IMR-90 (cell line): ENCODE measurements at regions not wholly inside any gene's neighbourhood (a gene's known extent, or its start where the extent isn't known, plus 50 kb on each side); places are given as distances from the start of the nearest gene placed in this dataset.

Experiments used
- ATAC-seq: fragments of 200-7000 bp; cut with Tn5 transposase; 2 replicates; pipeline ENCODE4 v1.9.1; 2020; ENCODE audit warnings: low read depth, mild to moderate bottlenecking, moderate library complexity
- BruUV-seq: library from RNA; stranded (reverse); fragments of 400-500 nt; replicated peaks from 2 replicates; lab custom pipeline; 2021; lab: Mats Ljungman, UMichigan
- CTCF ChIA-PET: fragments of 300-600 bp; formaldehyde crosslinking; extraction: SDS; loops from one replicate; lab custom pipeline; 2021; ENCODE audit warnings: antibody characterized with exemption; lab: Yijun Ruan, JAX
- POLR2A ChIA-PET: fragments of 300-600 bp; sonication (Branson Sonifier 250); formaldehyde crosslinking; loops from one replicate; lab custom pipeline; 2022; ENCODE audit warnings: antibody characterized with exemption; ENCODE audit not compliant: unreplicated experiment; lab: Charles Lee
- DNase-seq: peaks from one replicate; pipeline ENCODE4 v3.0.0; 2013
- H2AFZ ChIP-seq: replicated peaks from 2 replicates; pipeline ENCODE3; 2013; ENCODE audit warnings: low read length, mild to moderate bottlenecking; ENCODE audit not compliant: poor library complexity
- H2AK5ac ChIP-seq: 2 replicates; pipeline ENCODE4 v1.6.1; 2013; ENCODE audit warnings: low read depth, low read length, inconsistent platforms
- H2AK9ac ChIP-seq: replicated peaks from 2 replicates; pipeline ENCODE3; 2013; ENCODE audit warnings: mild to moderate bottlenecking, low read depth, low read length, moderate library complexity; ENCODE audit not compliant: poor library complexity
- H2BK120ac ChIP-seq: 2 replicates; pipeline ENCODE4 v1.6.1; 2013; ENCODE audit warnings: low read depth, low read length, inconsistent platforms
- H2BK15ac ChIP-seq: 3 replicates; pipeline ENCODE4 v1.6.1; 2013; ENCODE audit warnings: low read depth, low read length, inconsistent platforms
- H2BK20ac ChIP-seq: 2 replicates; pipeline ENCODE4 v1.6.1; 2013; ENCODE audit warnings: low read depth, mild to moderate bottlenecking, inconsistent platforms, low read length, moderate library complexity
- H2BK5ac ChIP-seq: 2 replicates; pipeline ENCODE4 v1.6.1; 2013; ENCODE audit warnings: mild to moderate bottlenecking, low read depth, low read length, inconsistent platforms; ENCODE audit not compliant: poor library complexity, severe bottlenecking
- H3K14ac ChIP-seq: replicated peaks from 2 replicates; pipeline ENCODE4 v1.6.1; 2013; ENCODE audit warnings: low read depth, low read length, inconsistent platforms
- H3K18ac ChIP-seq: 2 replicates; pipeline ENCODE4 v1.6.1; 2013; ENCODE audit warnings: low read depth, low read length, control low read depth
- H3K23ac ChIP-seq: 2 replicates; pipeline ENCODE4 v1.6.1; 2013; ENCODE audit warnings: low read depth, low read length, inconsistent platforms
- H3K27ac ChIP-seq: 2 replicates; pipeline ENCODE4 v1.5.1; 2013; ENCODE audit warnings: mild to moderate bottlenecking, control low read depth, low read length; ENCODE audit not compliant: insufficient read depth
- H3K27me3 ChIP-seq: 2 replicates; pipeline ENCODE4 v1.6.1; 2013; ENCODE audit warnings: low read length; ENCODE audit not compliant: control insufficient read depth, insufficient read depth
- H3K36me3 ChIP-seq: 2 replicates; pipeline ENCODE4 v1.6.1; 2013; ENCODE audit warnings: low read length, mixed read lengths; ENCODE audit not compliant: control insufficient read depth, insufficient read depth
- H3K4ac ChIP-seq: 2 replicates; pipeline ENCODE4 v1.6.1; 2013; ENCODE audit warnings: low read depth, low read length, inconsistent platforms
- H3K4me1 ChIP-seq: 2 replicates; pipeline ENCODE4 v1.6.1; 2013; ENCODE audit warnings: low read length, mixed read lengths; ENCODE audit not compliant: control insufficient read depth, insufficient read depth
- H3K4me2 ChIP-seq: 2 replicates; pipeline ENCODE4 v1.6.1; 2013; ENCODE audit warnings: low read depth, mild to moderate bottlenecking, control low read depth, low read length, moderate library complexity
- H3K4me3 ChIP-seq: 2 replicates; pipeline ENCODE4 v1.5.1; 2013; ENCODE audit warnings: low read depth, mild to moderate bottlenecking, control low read depth, low read length, moderate library complexity; ENCODE audit not compliant: insufficient read depth
- H3K56ac ChIP-seq: 2 replicates; pipeline ENCODE4 v1.6.1; 2013; ENCODE audit warnings: low read length, inconsistent platforms; ENCODE audit not compliant: insufficient read depth; ENCODE audit errors: extremely low read depth
- H3K79me1 ChIP-seq, 2 experiments: 2 replicates each; pipeline ENCODE4 v1.6.1; 2013; ENCODE audit warnings: low read length in 2 of 2, inconsistent platforms in 1 of 2, low read depth in 1 of 2
- H3K9ac ChIP-seq: 2 replicates; pipeline ENCODE4 v1.6.1; 2013; ENCODE audit warnings: low read depth, low read length, control low read depth
- H3K9me1 ChIP-seq: 2 replicates; pipeline ENCODE4 v1.6.1; 2013; ENCODE audit warnings: low read length, inconsistent platforms; ENCODE audit not compliant: insufficient read depth
- H3K9me3 ChIP-seq: 2 replicates; pipeline ENCODE4 v1.6.1; 2013; ENCODE audit warnings: low read length; ENCODE audit not compliant: control insufficient read depth, insufficient read depth
- H4K20me1 ChIP-seq: 2 replicates; pipeline ENCODE4 v1.6.1; 2013; ENCODE audit warnings: low read length, inconsistent platforms; ENCODE audit not compliant: insufficient read depth
- H4K5ac ChIP-seq: 2 replicates; pipeline ENCODE4 v1.6.1; 2013; ENCODE audit warnings: mild to moderate bottlenecking, low read depth, low read length, control low read depth
- H4K8ac ChIP-seq, 2 experiments: 2 replicates each; pipeline ENCODE4 v1.6.1; 2013; ENCODE audit warnings: low read depth in 2 of 2, low read length in 2 of 2, control low read depth in 1 of 2, inconsistent platforms in 1 of 2
- H4K91ac ChIP-seq: 2 replicates; pipeline ENCODE4 v1.6.1; 2013; ENCODE audit warnings: low read depth, low read length, inconsistent platforms; ENCODE audit not compliant: insufficient read depth
- CEBPB ChIP-seq: IDR thresholded peaks from 2 replicates; pipeline ENCODE4 v1.6.1; 2012; ENCODE audit warnings: low read depth, low read length, improper control_type of control experiment
- CHD1 ChIP-seq: IDR thresholded peaks from 2 replicates; pipeline ENCODE4 v1.6.1; 2012; ENCODE audit warnings: low read depth, low read length, improper control_type of control experiment
- FOS ChIP-seq: fragments of 150-350 bp; IDR thresholded peaks from 2 replicates; pipeline ENCODE4 v1.6.1; 2016; ENCODE audit warnings: low read depth, low read length
- WGBS, 2 experiments: methylation state at CpG; one replicate each; pipeline versions ENCODE4 v1.1.5 to v1.1.7; 2013; ENCODE audit warnings: missing lambda C conversion rate in 2 of 2; ENCODE audit not compliant: insufficient read length in 1 of 2; ENCODE audit errors: extremely low coverage in 2 of 2; 5-methylcytosine and 5-hydroxymethylcytosine counted together
- dilution Hi-C: fragments of 300-500 bp; cut with HindIII; formaldehyde crosslinking; loops from one replicate; pipeline ENCODE4 v1.14.3; 2018; ENCODE audit warnings: low sequenced_read_pairs; ENCODE audit not compliant: unreplicated experiment
- in situ Hi-C: fragments of 300-500 bp; cut with MboI; formaldehyde crosslinking; loops from 3 replicates; pipeline ENCODE4 v1.14.3; 2019; ENCODE audit warnings: low sequenced_read_pairs, inconsistent platforms, mixed read lengths
- intact Hi-C: fragments of 100-400 bp; cut with micrococcal nuclease; formaldehyde crosslinking; loops from 2 replicates; pipeline ENCODE4 v1.10.0; 2022

DNA sequence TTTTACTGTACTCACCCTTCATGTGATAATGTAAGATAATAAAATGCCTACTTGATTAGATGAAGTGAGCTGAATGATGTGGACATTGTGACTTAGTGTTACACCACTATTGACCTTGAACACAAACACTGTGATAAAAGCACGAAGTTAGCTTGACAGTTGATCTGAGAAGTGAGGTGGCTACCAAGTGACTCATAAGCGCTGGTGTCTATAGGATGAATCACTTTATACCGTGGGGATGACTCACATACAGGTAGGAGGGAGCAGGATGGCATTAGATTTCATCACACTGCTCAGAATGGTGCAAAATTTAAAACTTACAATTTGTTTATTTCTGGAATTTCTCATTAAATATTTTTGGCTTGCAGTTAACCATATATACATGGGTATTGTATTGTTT is 174.7 kb upstream of the CNTN3 start:
- intact Hi-C loops (no loop called here), dilution Hi-C loops (no loop called here), in situ Hi-C loops (no loop called here)
- no peak overlapping the region for H3K18ac ChIP-seq
- no peak overlapping the region for H2AK9ac ChIP-seq
- peak; percentile 25 for DNase-seq
- H3K4me1 ChIP-seq, result no peaks in the 10 kb centered on the region
- no CpG with 5 or more reads among the region's 3 CpGs for WGBS, 2 experiments
- no peak overlapping the region for H3K4me2 ChIP-seq
- H3K9ac ChIP-seq, result no peak overlapping the region
- no peaks in the 10 kb centered on the region for H3K9me3 ChIP-seq
- no TSS peak for BruUV-seq
- H3K14ac ChIP-seq, result no peak overlapping the region
- no peak overlapping the region for H3K56ac ChIP-seq
- H4K5ac ChIP-seq, result no peak overlapping the region
- H3K27me3 ChIP-seq, result no peaks in the 10 kb centered on the region
- no peak overlapping the region for H2BK5ac ChIP-seq
- no peaks in the 10 kb centered on the region for H3K9me1 ChIP-seq
- H3K27ac ChIP-seq, result no peak overlapping the region
- H2BK20ac ChIP-seq, result no peak overlapping the region
- H3K36me3 ChIP-seq, result no peaks in the 10 kb centered on the region
- H4K8ac ChIP-seq, result no peak overlapping the region
- H2BK15ac ChIP-seq, result no peak overlapping the region
- H3K4ac ChIP-seq, result no peak overlapping the region
- no peak overlapping the region for H2AK5ac ChIP-seq
- no peak overlapping the region for H4K91ac ChIP-seq
- ChIA-PET CTCF (no interaction called here), POLR2A (interaction anchor here (0.6 kb wide), 1 partner anchor 115 kb away, joined by 3 read pairs; no protein-coding TSS in a partner anchor)
- H3K4me3 ChIP-seq, result no peak overlapping the region
- H4K20me1 ChIP-seq, result no peaks in the 10 kb centered on the region
- H3K23ac ChIP-seq, result no peak overlapping the region
- ATAC-seq, result no peak
- H2BK120ac ChIP-seq, result no peak overlapping the region
- no peaks in the 10 kb centered on the region for H3K79me1 ChIP-seq
- no peak overlapping the region for H2AFZ ChIP-seq
- TF ChIP-seq CEBPB, result 0 out of 2 replicates have a peak, but pooled peaks have one; percentile 7
- 0 out of 2 replicates have a peak, but pooled peaks have one; percentile 10 for TF ChIP-seq FOS
- TF ChIP-seq CHD1, result no peak
